ENCODE measurements at regions not wholly inside any gene's neighbourhood (a gene's known extent, or its start where the extent isn't known, plus 50 kb on each side); places are given as distances from the start of the nearest gene placed in this dataset.

GRCh38 chr12:93174473-93174872, 203.3 kb upstream of the NUDT4 start:
- TF ChIP-seq EZH2 (IDR thresholded peaks at IDR 0.05) (no peak), FOXP2 (optimal IDR thresholded peaks at IDR 0.05; ENCODE audit: control extremely low read depth, extremely low read length, insufficient read depth) (no peak), POLR2AphosphoS5 (IDR thresholded peaks at IDR 0.05; ENCODE audit: borderline replicate concordance, low read depth, low read length) (no peak)
